HG02678 (cell line): ENCODE measurements at regions not wholly inside any gene's neighbourhood (a gene's known extent, or its start where the extent isn't known, plus 50 kb on each side); places are given as distances from the start of the nearest gene placed in this dataset.

Experiments used
- ATAC-seq: cut with Tn5 transposase; IDR thresholded peaks from one replicate; pipeline ENCODE4 v1.9.1; 2021; ENCODE audit warnings: mild to moderate bottlenecking, moderate library complexity; ENCODE audit not compliant: unreplicated experiment

DNA sequence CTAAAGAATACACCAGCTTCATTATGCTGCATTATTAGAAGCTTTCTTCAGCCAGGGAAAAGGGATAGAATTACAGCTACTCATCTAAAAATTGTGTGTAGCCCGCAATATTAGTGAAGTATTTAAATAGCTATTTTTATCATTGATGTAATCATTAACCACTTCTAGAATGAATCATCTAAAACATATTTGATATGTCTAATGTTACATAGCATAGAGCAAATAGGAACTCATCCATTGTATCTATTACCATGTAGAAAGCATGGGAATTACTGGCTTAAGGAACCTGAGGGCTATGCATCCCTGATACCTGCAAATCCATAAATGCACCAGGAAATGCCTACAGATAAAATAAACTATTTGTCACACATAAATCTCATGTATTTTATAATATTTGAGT lies 54.5 kb upstream of the VGLL3 start:
- no peak for ATAC-seq

DNA sequence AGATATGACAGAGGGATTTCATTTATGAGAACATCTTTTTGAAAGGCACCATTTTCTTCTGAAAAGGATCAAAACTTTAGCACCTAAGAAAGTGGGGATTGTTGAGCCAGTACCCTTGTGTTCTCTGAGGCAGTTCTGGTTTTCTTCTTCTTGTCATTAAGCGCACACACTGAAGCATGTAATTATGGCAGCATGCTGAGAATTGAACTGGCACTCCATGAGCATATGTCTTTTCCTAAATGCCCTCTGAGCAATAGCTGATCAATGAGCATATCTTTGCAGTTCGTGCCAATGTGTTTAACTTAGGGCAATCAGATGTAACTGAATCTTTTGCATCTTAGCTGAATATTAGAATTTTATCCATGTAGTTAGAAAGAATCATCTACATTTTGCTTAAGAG lies 53.9 kb upstream of the VGLL3 start:
- ATAC-seq, result no peak

DNA sequence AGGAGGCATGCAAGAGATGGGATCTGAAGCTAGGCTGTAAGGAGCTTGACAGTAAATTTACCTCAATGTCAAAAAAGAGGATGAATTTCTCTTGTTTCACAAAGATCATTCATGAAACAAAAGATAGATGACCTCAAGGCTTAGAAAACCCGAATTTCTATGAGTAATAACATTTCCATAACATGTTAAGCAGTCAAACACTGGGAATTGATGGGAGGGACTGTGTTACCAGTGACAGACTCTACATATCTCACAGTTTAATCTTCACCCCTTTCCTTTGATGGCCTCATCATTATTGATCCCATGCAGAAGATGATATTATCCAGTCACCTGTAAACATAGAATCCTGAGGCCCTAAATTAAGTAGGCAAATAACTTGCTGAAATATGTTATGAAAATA lies 53.5 kb upstream of the VGLL3 start:
- no peak for ATAC-seq

DNA sequence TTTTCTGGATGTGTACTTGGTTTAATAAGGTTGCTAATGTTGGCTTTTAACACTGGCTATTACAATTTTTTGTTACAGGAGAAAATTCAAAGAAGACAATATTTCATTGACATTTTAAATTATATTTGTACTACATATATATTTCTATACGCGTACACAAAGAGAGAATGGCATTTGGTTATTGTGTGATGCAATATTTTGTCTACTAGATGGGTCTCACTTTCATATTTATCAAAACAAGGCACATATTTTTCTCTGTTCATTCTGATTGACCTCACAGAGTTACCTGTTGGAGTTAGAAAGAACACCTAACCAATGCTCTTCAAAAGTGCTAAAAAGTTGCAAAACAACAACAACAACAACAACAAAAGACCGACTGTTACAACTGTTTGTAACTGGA lies 50.2 kb upstream of the VGLL3 start:
- no peak for ATAC-seq
